Heart right ventricle (tissue), 16 donors: ENCODE measurements at regions not wholly inside any gene's neighbourhood (a gene's known extent, or its start where the extent isn't known, plus 50 kb on each side); places are given as distances from the start of the nearest gene placed in this dataset.

ENCODE experiments used
- ATAC-seq, 8 donors: fragments of 200-7000 bp; cut with Tn5 transposase; one replicate each; pipeline ENCODE4 v1.9.1; 2020; ENCODE audit warnings: mild to moderate bottlenecking in 8 of 8, moderate library complexity in 8 of 8, moderate number of reproducible peaks in 1 of 8
- DNase-seq, 2 donors: peaks; one replicate each; pipeline ENCODE4 v3.0.0-alpha.2; 2020
- H3K27ac ChIP-seq, 10 donors: fragments of 200-600 bp; sonication (generic) in 2 of 10; one replicate each; pipeline versions ENCODE4 v1.5.0 to v1.8.0; 2020 to 2022; ENCODE audit warnings: mild to moderate bottlenecking in 3 of 10
- H3K27me3 ChIP-seq, 7 donors: fragments of 200-600 bp; one replicate each; pipeline ENCODE4 v1.8.0; 2021 to 2022; ENCODE audit warnings: mild to moderate bottlenecking in 2 of 7
- H3K36me3 ChIP-seq, 9 donors: fragments of 200-600 bp; sonication (generic) in 1 of 9; one replicate each; pipeline versions ENCODE4 v1.5.0 to v1.8.0; 2020 to 2022; ENCODE audit warnings: mild to moderate bottlenecking in 2 of 9
- H3K4me1 ChIP-seq, 9 donors: fragments of 200-600 bp; sonication (generic) in 1 of 9; one replicate each; pipeline versions ENCODE4 v1.5.0 to v1.8.0; 2020 to 2022; ENCODE audit warnings: mild to moderate bottlenecking in 4 of 9
- H3K4me3 ChIP-seq, 10 donors: fragments of 200-600 bp; sonication (generic) in 2 of 10; one replicate each; pipeline versions ENCODE4 v1.5.0 to v1.8.0; 2020 to 2022; ENCODE audit warnings: mild to moderate bottlenecking in 7 of 10, moderate library complexity in 2 of 10
- H3K9me3 ChIP-seq, 11 donors: fragments of 200-600 bp in 10 of 11; sonication (generic) in 2 of 11; one replicate each; pipeline versions ENCODE4 v1.5.0 to v1.8.0; 2013 to 2022; ENCODE audit warnings: mild to moderate bottlenecking in 2 of 11, control low read depth in 1 of 11, moderate library complexity in 1 of 11
- WGBS, 2 donors: extraction: QIAGEN DNeasy Blood & Tissue Kit; methylation state at CpG; one replicate each; pipeline ENCODE4 v1.1.7; 2013; ENCODE audit warnings: inconsistent platforms in 1 of 2; 5-methylcytosine and 5-hydroxymethylcytosine counted together
- intact Hi-C, 10 donors: fragments of 100-400 bp; cut with DNase I; formaldehyde crosslinking; loops; one replicate each; pipeline versions ENCODE4 v1.11.1 to v1.14.2; 2022
- TF ChIP-seq, protein P1 (sequence below), 9 donors: fragments of 200-600 bp; sonication (generic) in 2 of 9; IDR thresholded peaks; one replicate each; pipeline versions ENCODE4 v1.5.0 to v1.8.0; 2021 to 2022; ENCODE audit warnings: antibody characterized with exemption in 9 of 9, mild to moderate bottlenecking in 5 of 9, moderate library complexity in 1 of 9
- donor health status: Arrhythmogenic right ventricular cardiomyopathy.
- donor health status: ischemic (EF 13 %, LVEDD 7.1; RV severe dilation, severe dysfunction).
- donor health status: healthy with polysubstance abuse.
- donor health status: DM: no; HTN: yes; CAD: no.
- donor health status: DM: no; HTN: no; CAD: no.
- donor health status: ischemic (EF 25% LVEDD 6.9; RV normal size, moderate dysfunction).
- donor health status: ischemic (EF 25% LVEDD 5.7; RV mildly dilated, moderate dysfunction).
- donor health status: healthy.
- donor health status: DM: yes; HTN: yes; CAD: no.
- donor health status: Ischemic cardiomyopathy.
- donor health status: ischemic (EF 35%, LVEDD 5.7; RV mildly dilated, moderate dysfunction).
- donor health status: nonischemic (EF 11% LVEDD 7.7; RV severe dilation, severe dysfunction).
- donor health status: DM: yes; HTN: yes; CAD: no.
- donor health status: PGD.
- donor health status: ischemic (EF 29% LVEDD 5.4; RV normal size, mild dysfunction).
- donor health status: nonischemic (EF 23%, LVEDD 6.1; RV moderate dilation, normal function).

DNA sequence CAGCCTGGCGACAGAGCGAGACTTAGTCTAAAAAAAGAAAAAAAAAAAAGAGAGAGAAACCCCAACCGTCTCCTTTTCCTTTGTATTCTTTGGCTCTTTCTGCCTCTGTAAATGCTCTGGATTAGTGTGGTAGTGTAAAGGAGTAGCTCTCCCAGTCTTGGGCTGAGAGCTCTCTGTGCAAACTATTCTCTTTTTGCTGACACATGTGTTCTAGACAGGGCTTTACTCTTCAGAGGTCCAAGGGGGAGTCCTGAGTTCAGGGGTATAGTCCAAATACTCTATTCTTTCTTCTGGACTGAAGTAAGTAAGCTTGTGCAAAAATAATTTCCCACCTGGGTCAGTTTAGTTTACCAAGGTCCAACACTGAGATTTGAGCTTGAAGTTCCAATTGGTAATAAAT lies 183.8 kb upstream of the KCNK2 start:
- TF ChIP-seq, protein P1, sequence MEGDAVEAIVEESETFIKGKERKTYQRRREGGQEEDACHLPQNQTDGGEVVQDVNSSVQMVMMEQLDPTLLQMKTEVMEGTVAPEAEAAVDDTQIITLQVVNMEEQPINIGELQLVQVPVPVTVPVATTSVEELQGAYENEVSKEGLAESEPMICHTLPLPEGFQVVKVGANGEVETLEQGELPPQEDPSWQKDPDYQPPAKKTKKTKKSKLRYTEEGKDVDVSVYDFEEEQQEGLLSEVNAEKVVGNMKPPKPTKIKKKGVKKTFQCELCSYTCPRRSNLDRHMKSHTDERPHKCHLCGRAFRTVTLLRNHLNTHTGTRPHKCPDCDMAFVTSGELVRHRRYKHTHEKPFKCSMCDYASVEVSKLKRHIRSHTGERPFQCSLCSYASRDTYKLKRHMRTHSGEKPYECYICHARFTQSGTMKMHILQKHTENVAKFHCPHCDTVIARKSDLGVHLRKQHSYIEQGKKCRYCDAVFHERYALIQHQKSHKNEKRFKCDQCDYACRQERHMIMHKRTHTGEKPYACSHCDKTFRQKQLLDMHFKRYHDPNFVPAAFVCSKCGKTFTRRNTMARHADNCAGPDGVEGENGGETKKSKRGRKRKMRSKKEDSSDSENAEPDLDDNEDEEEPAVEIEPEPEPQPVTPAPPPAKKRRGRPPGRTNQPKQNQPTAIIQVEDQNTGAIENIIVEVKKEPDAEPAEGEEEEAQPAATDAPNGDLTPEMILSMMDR (IDR thresholded peaks at IDR 0.05): no peak
- DNase-seq (no peak), ATAC-seq (no peak)
- Histone ChIP-seq H3K4me1 (no peaks in the 10 kb centered on the region), H3K4me3 (no peak overlapping the region), H3K36me3 (no peaks in the 10 kb centered on the region), H3K9me3 (no peaks in the 10 kb centered on the region), H3K27me3 (no peaks in the 10 kb centered on the region), H3K27ac (no peak overlapping the region)
- 77 to 86% methylated on average over 3 of the region's 3 CpGs for WGBS, 2 donors
- intact Hi-C loops: no loop called here

DNA sequence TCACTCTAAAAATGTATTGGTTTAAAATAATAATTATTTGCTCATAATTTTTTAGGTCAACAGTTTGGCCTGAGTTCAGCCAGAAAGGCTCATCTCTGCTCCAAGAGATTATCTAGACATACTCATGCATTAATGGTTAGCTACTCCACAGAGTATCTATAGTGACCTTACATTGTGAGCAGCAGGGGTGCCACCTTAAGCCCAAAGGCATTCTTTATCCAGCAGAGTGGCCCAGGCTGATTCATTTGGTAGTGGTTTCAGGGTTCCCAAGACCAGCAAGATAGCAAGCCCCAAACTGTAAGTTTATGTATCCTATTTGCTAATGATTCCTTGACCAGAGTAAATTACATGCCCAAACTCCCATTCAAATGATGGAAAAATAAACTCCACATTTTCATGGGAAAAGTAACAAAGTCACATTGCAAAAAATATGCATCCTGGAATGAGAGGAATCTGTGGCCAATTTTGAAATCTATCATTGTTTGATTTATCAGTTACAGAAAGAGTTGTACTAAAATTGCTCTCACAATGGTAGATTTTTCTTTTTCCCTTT lies 182.6 kb upstream of the KCNK2 start:
- Histone ChIP-seq H3K27ac (no peak overlapping the region), H3K36me3 (no peaks in the 10 kb centered on the region), H3K4me3 (no peak overlapping the region), H3K9me3 (no peaks in the 10 kb centered on the region), H3K27me3 (no peaks in the 10 kb centered on the region), H3K4me1 (no peaks in the 10 kb centered on the region)
- DNase-seq (no peak), ATAC-seq (no peak)
- TF ChIP-seq, protein P1 (IDR thresholded peaks at IDR 0.05): no peak
- intact Hi-C loops: no loop called here

DNA sequence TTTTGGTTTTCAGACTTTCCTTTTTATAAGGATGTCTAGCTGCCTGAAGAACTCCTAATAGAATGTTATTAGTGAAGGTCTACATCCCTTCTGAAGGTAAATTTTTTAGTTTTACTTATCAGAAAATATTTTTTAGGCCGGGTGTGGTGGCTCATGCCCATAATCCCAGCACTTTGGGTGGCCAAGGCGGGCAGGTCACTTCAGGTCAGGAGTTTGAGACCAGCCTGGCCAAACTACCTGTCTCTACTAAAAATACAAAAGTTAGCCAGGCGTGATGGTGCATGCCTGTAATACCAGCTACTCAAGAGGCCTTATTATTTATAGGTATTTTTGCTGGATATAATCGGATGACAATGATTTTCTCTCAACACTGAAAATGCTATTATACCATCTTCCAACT lies 181.9 kb upstream of the KCNK2 start:
- ATAC-seq: no peak
- WGBS, 2 donors: 75 to 81% methylated on average over 4 of the region's 4 CpGs
- Histone ChIP-seq H3K9me3 (no peaks in the 10 kb centered on the region), H3K4me1 (no peaks in the 10 kb centered on the region), H3K27ac (no peak overlapping the region), H3K36me3 (no peaks in the 10 kb centered on the region), H3K4me3 (no peak overlapping the region), H3K27me3 (no peaks in the 10 kb centered on the region)
- DNase-seq: no peak
- intact Hi-C loops: no loop called here
- TF ChIP-seq, protein P1 (IDR thresholded peaks at IDR 0.05): no peak

DNA sequence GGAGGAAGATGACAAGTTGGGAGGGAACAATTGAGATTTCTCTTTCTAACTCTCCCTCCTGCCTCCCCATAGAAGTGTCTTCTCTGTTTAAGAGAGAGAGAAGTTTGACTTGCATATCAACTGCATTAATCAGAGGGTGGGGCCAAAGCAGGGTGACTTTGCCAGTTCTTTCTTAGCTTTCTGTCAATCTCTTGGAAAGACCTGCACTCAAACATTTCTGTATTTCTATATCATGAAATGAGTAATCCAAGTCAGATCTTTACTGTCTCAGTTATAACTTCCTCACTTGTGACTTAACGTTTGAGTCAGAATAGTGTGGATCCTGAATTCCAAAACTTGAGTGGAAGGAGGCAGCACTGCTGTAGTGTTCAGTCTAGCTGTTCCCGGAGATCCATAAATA lies 180.8 kb upstream of the KCNK2 start:
- TF ChIP-seq, protein P1 (IDR thresholded peaks at IDR 0.05): no peak
- 78 to 79% methylated on average over 2 of the region's 2 CpGs for WGBS, 2 donors

More for the DNA sequence above, 180.8 kb upstream of the KCNK2 start:
- no peaks in the 10 kb centered on the region for H3K36me3 ChIP-seq
- no peaks in the 10 kb centered on the region for H3K9me3 ChIP-seq
- ATAC-seq (no peak), DNase-seq (no peak)
- no peak overlapping the region for H3K27ac ChIP-seq
- no peaks in the 10 kb centered on the region for H3K27me3 ChIP-seq
- no peaks in the 10 kb centered on the region for H3K4me1 ChIP-seq
- no peak overlapping the region for H3K4me3 ChIP-seq
- intact Hi-C loops: no loop called here
